ENCODE measurements at regions not wholly inside any gene's neighbourhood (a gene's known extent, or its start where the extent isn't known, plus 50 kb on each side); places are given as distances from the start of the nearest gene placed in this dataset.

- DNase-seq: no peak
Observed at GRCh38 chr1:47575855-47576757, 138.3 kb downstream of the FOXD2 start.

GRCh38 chr1:47576758-47577115 lies 138.9 kb downstream of the FOXD2 start:
- no peak for DNase-seq

- DNase-seq: peak; percentile 75
Observed at GRCh38 chr1:47577303-47578025, 139.6 kb downstream of the FOXD2 start.

GRCh38 chr1:47578026-47578720 lies 140.3 kb downstream of the FOXD2 start:
- DNase-seq: peak; percentile 85

- no peak for DNase-seq
Observed at GRCh38 chr1:47578721-47579419, 141.0 kb downstream of the FOXD2 start.

- no peak for DNase-seq
Observed at GRCh38 chr1:47579809-47580208, 142.0 kb downstream of the FOXD2 start.

GRCh38 chr1:47580451-47580995 lies 142.7 kb downstream of the FOXD2 start:
- no peak for DNase-seq

- no peak for DNase-seq
Observed at GRCh38 chr1:47582891-47583608, 145.2 kb downstream of the FOXD2 start.

- DNase-seq: no peak
Observed at GRCh38 chr1:47584249-47584648, 146.4 kb downstream of the FOXD2 start.

- no peak for DNase-seq
Observed at GRCh38 chr1:47585141-47585902, 147.5 kb downstream of the FOXD2 start.

GRCh38 chr1:47587891-47588582 lies 150.2 kb downstream of the FOXD2 start:
- peak; percentile 52 for DNase-seq

GRCh38 chr1:47590523-47591225 lies 152.8 kb downstream of the FOXD2 start:
- DNase-seq: no peak

- DNase-seq: no peak
Observed at GRCh38 chr1:47591801-47592200, 154.0 kb downstream of the FOXD2 start.

- no peak for DNase-seq
Observed at GRCh38 chr1:47592296-47593012, 154.6 kb downstream of the FOXD2 start.

GRCh38 chr1:47593013-47593568 lies 155.2 kb downstream of the FOXD2 start:
- peak; percentile 73 for DNase-seq

GRCh38 chr1:47593598-47594285 lies 155.9 kb downstream of the FOXD2 start:
- DNase-seq: no peak

GRCh38 chr1:47594627-47595026 lies 156.8 kb downstream of the FOXD2 start:
- DNase-seq: no peak

GRCh38 chr1:47596328-47596727 lies 158.5 kb downstream of the FOXD2 start:
- no peak for DNase-seq

Measured in right kidney (tissue), 1 donor.